Activated T-helper 1 cell treated with anti-CD3 and anti-CD28 coated beads, Interleukin-12 subunit alpha, Interleukin-12 subunit beta, Interleukin-2, Interleukin-4 antibody, amounts not matched to agents 30 ng/mL and 10 ng/mL and 1 ng/mL, durations not matched to agents 14 hours and 24 hours and 36 hours (primary cell): ENCODE measurements at regions not wholly inside any gene's neighbourhood (a gene's known extent, or its start where the extent isn't known, plus 50 kb on each side); places are given as distances from the start of the nearest gene placed in this dataset.
A peak's percentile ranks its signal among the peaks of the same experiment; 100 is the strongest.
"Not testable (repeated sequence)": the region's sequence is repeated elsewhere in the genome, so short reads cannot be mapped to it uniquely, and the experiment has no call there.

ENCODE experiments used
- DNase-seq: peaks from one replicate; pipeline ENCODE4 v3.0.0; 2021; ENCODE audit warnings: low spot score
- H3K27ac Mint-ChIP-seq: one replicate; pipeline ENCODE4 v1.8.0; 2021; ENCODE audit warnings: mild to moderate bottlenecking, mixed read lengths
- H3K27me3 Mint-ChIP-seq: one replicate; pipeline ENCODE4 v1.8.0; 2022; ENCODE audit warnings: mild to moderate bottlenecking, moderate library complexity, mixed read lengths; ENCODE audit not compliant: insufficient read depth
- H3K36me3 Mint-ChIP-seq: one replicate; pipeline ENCODE4 v1.8.0; 2021; ENCODE audit warnings: low read depth, mixed read lengths
- H3K4me1 Mint-ChIP-seq: one replicate; pipeline ENCODE4 v1.8.0; 2021; ENCODE audit warnings: low read depth, mixed read lengths
- H3K4me3 Mint-ChIP-seq: one replicate; pipeline ENCODE4 v1.8.0; 2021; ENCODE audit warnings: mild to moderate bottlenecking, moderate library complexity, mixed read lengths
- H3K9me3 Mint-ChIP-seq: one replicate; pipeline ENCODE4 v1.8.0; 2021; ENCODE audit warnings: mixed read lengths
- intact Hi-C: fragments of 100-400 bp; cut with micrococcal nuclease; formaldehyde crosslinking; loops from one replicate; pipeline ENCODE4 v1.15.1; 2024

GRCh38 chr2:94576486-94576885 lies 294.7 kb upstream of the TEKT4 start:
- H3K27me3 Mint-ChIP-seq, H3K9me3 Mint-ChIP-seq, H3K36me3 Mint-ChIP-seq, DNase-seq, intact Hi-C loops: not testable (repeated sequence)
- peak overlapping the region; percentile 77 for H3K27ac Mint-ChIP-seq
- H3K4me1 Mint-ChIP-seq = peaks cover 12% of the 10 kb centered on the region
- H3K4me3 Mint-ChIP-seq = peak overlapping the region; percentile 31

GRCh38 chr2:94577160-94577559 lies 294.1 kb upstream of the TEKT4 start:
- H3K36me3 Mint-ChIP-seq, H3K9me3 Mint-ChIP-seq, H3K27ac Mint-ChIP-seq, DNase-seq, H3K27me3 Mint-ChIP-seq, H3K4me3 Mint-ChIP-seq, intact Hi-C loops: not testable (repeated sequence)
- H3K4me1 Mint-ChIP-seq = peaks cover 12% of the 10 kb centered on the region

GRCh38 chr2:94579221-94579620 lies 292.0 kb upstream of the TEKT4 start:
- H3K9me3 Mint-ChIP-seq, H3K27me3 Mint-ChIP-seq, intact Hi-C loops, H3K4me3 Mint-ChIP-seq, DNase-seq, H3K27ac Mint-ChIP-seq, H3K36me3 Mint-ChIP-seq: not testable (repeated sequence)
- peaks cover 18% of the 10 kb centered on the region for H3K4me1 Mint-ChIP-seq

- intact Hi-C loops, H3K9me3 Mint-ChIP-seq, DNase-seq, H3K4me1 Mint-ChIP-seq, H3K36me3 Mint-ChIP-seq, H3K4me3 Mint-ChIP-seq, H3K27ac Mint-ChIP-seq, H3K27me3 Mint-ChIP-seq: not testable (repeated sequence)
These were observed 288.0 kb upstream of the TEKT4 start for GRCh38 chr2:94583081-94583723.

- H3K36me3 Mint-ChIP-seq, H3K4me3 Mint-ChIP-seq, H3K9me3 Mint-ChIP-seq, H3K4me1 Mint-ChIP-seq, H3K27ac Mint-ChIP-seq, H3K27me3 Mint-ChIP-seq, intact Hi-C loops, DNase-seq: not testable (repeated sequence)
These were observed 286.7 kb upstream of the TEKT4 start for GRCh38 chr2:94584569-94584968.

GRCh38 chr2:94586032-94586982 lies 284.9 kb upstream of the TEKT4 start:
- not testable (repeated sequence) for H3K27me3 Mint-ChIP-seq, DNase-seq, H3K36me3 Mint-ChIP-seq, H3K9me3 Mint-ChIP-seq, H3K27ac Mint-ChIP-seq, H3K4me3 Mint-ChIP-seq, H3K4me1 Mint-ChIP-seq
- intact Hi-C loops = loop anchor here (5.0 kb wide), 1 partner anchor 334 kb away; no protein-coding TSS in a partner anchor

- not testable (repeated sequence) for H3K27ac Mint-ChIP-seq, H3K4me3 Mint-ChIP-seq, H3K4me1 Mint-ChIP-seq, H3K36me3 Mint-ChIP-seq, H3K9me3 Mint-ChIP-seq, H3K27me3 Mint-ChIP-seq, DNase-seq
- intact Hi-C loops = loop anchor here (5.0 kb wide), 1 partner anchor 335 kb away; no protein-coding TSS in a partner anchor
These were observed 284.2 kb upstream of the TEKT4 start for GRCh38 chr2:94587042-94587441.

DNA sequence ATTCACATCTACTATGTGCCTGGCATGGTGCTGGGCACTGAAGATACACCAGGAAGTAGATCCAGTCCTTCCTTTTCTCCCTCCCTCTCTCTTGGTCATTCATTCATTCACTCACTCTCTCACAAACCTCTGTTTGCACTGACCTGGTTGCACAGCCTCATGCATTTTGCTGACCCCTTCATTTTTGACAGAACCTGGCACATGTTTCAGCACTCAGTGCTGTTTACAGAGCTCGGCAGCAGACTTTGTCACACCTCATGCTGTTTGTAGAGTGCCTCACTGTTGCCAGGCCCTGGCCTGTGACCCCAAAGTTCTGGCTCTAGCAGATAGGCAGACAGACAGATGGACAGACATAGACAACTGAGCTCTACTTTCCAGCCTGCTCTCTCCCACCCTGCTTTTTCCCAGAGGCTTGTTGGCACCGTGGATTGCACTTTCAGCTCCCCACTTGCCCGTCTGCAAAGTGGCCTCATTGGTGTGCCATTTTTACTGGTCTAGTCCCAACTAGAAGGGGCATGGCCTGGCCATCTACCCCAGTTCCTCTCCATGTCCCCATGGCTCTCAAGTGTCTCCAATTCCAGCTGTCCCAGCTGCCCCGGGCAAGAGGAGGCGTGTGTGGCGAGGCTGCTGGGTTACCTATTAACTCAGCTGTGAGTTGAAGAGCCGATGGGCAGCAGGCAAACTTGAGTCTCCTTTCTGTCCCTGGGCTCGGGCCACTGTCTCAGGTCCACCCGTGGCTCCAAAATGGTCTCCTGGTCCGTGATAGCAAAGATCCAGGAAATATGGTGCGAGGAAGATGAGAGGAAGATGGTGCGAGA lies 277.0 kb upstream of the TEKT4 start:
- intact Hi-C loops, H3K9me3 Mint-ChIP-seq, H3K27ac Mint-ChIP-seq, H3K36me3 Mint-ChIP-seq, H3K4me1 Mint-ChIP-seq, H3K27me3 Mint-ChIP-seq, DNase-seq, H3K4me3 Mint-ChIP-seq: not testable (repeated sequence)

DNA sequence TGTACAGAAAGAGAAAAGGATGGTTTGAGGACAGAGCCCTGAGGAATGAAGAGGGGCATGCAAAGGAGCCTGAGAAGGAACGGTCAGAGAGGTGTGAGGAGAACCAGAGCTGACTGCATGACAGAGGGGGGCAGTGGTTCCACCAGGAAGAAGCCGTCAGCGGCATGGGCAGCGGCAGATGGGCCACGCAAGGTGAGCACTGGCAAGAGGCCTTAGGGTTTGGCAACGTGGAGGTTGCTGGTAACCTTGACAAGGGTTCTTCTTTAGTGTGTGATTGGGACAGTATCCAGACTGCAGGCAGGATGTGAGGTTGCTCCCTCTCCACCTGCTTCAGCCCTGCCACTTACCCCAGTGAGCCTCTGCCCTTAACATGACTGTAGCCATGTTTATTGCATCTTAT lies 275.3 kb upstream of the TEKT4 start:
- DNase-seq, H3K4me3 Mint-ChIP-seq, H3K27me3 Mint-ChIP-seq, H3K27ac Mint-ChIP-seq, H3K4me1 Mint-ChIP-seq, H3K9me3 Mint-ChIP-seq, H3K36me3 Mint-ChIP-seq, intact Hi-C loops: not testable (repeated sequence)

GRCh38 chr2:94598075-94598713 lies 273.0 kb upstream of the TEKT4 start:
- H3K4me1 Mint-ChIP-seq, H3K27ac Mint-ChIP-seq: not testable (repeated sequence)

GRCh38 chr2:94600929-94601328 lies 270.3 kb upstream of the TEKT4 start:
- H3K4me3 Mint-ChIP-seq, H3K4me1 Mint-ChIP-seq, H3K27me3 Mint-ChIP-seq, H3K9me3 Mint-ChIP-seq, intact Hi-C loops, H3K36me3 Mint-ChIP-seq, H3K27ac Mint-ChIP-seq, DNase-seq: not testable (repeated sequence)

More at GRCh38 chr2:94598075-94598713, 273.0 kb upstream of the TEKT4 start:
- H3K4me3 Mint-ChIP-seq, DNase-seq, H3K9me3 Mint-ChIP-seq, H3K36me3 Mint-ChIP-seq, H3K27me3 Mint-ChIP-seq, intact Hi-C loops: not testable (repeated sequence)

GRCh38 chr2:94602466-94602865 lies 268.8 kb upstream of the TEKT4 start:
- intact Hi-C loops = no loop called here
- H3K27ac Mint-ChIP-seq = no peak overlapping the region

More at GRCh38 chr2:94602466-94602865, 268.8 kb upstream of the TEKT4 start:
- Mint-ChIP-seq H3K4me1 (no peaks in the 10 kb centered on the region), H3K27me3 (peaks cover 3% of the 10 kb centered on the region), H3K36me3 (no peaks in the 10 kb centered on the region), H3K4me3 (no peak overlapping the region), H3K9me3 (no peaks in the 10 kb centered on the region)
- DNase-seq = no peak
